ENCODE measurements at regions not wholly inside any gene's neighbourhood (a gene's known extent, or its start where the extent isn't known, plus 50 kb on each side); places are given as distances from the start of the nearest gene placed in this dataset.
"Not testable (repeated sequence)": the region's sequence is repeated elsewhere in the genome, so short reads cannot be mapped to it uniquely, and the experiment has no call there.

DNA sequence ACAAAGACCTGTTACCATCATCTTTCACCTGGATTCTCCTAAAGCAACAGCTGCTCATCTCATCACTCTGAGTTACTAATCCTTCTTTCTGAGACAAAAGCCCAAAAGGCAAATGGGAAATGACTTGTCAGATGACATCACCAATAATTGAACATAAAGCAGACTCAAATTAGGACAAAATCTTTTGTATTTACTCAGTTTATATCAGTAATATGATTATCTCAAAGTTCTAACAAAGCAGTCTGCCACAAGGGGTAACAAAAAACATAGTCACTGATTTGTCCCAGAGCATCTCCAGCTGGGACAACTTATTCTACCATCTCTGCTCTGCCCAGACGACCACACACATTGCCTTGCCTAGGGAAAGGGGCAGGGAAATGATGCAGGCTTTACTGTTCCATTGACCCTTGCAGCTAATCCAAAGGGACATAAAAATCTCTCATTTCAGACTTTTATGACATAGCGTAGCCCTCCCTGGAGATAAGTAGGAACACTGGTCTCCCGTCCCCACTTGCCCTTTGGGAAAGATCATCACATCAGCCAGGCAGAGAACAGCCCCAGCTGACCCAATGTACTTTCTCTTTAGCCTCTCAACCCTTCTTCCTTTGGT, 249.5 kb upstream of the PTGER4 start:
- H3K27ac ChIP-seq, result peak overlapping the region; percentile 59; the same call in 1 of the 2 replicates
- POLR2A ChIA-PET (ENCODE audit: low non-redundant PET), result no interaction called here
- no peak for DNase-seq (ENCODE audit: low spot score)
- TF ChIP-seq, protein P1, sequence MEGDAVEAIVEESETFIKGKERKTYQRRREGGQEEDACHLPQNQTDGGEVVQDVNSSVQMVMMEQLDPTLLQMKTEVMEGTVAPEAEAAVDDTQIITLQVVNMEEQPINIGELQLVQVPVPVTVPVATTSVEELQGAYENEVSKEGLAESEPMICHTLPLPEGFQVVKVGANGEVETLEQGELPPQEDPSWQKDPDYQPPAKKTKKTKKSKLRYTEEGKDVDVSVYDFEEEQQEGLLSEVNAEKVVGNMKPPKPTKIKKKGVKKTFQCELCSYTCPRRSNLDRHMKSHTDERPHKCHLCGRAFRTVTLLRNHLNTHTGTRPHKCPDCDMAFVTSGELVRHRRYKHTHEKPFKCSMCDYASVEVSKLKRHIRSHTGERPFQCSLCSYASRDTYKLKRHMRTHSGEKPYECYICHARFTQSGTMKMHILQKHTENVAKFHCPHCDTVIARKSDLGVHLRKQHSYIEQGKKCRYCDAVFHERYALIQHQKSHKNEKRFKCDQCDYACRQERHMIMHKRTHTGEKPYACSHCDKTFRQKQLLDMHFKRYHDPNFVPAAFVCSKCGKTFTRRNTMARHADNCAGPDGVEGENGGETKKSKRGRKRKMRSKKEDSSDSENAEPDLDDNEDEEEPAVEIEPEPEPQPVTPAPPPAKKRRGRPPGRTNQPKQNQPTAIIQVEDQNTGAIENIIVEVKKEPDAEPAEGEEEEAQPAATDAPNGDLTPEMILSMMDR (conservative IDR thresholded peaks at IDR 0.05; ENCODE audit: low read depth), result no peak
- CTCF ChIA-PET, result interaction anchor here (0.5 to 0.6 kb wide), 2 partner anchors 82 to 1310 kb away, joined by 3 read pairs; no protein-coding TSS in a partner anchor

DNA sequence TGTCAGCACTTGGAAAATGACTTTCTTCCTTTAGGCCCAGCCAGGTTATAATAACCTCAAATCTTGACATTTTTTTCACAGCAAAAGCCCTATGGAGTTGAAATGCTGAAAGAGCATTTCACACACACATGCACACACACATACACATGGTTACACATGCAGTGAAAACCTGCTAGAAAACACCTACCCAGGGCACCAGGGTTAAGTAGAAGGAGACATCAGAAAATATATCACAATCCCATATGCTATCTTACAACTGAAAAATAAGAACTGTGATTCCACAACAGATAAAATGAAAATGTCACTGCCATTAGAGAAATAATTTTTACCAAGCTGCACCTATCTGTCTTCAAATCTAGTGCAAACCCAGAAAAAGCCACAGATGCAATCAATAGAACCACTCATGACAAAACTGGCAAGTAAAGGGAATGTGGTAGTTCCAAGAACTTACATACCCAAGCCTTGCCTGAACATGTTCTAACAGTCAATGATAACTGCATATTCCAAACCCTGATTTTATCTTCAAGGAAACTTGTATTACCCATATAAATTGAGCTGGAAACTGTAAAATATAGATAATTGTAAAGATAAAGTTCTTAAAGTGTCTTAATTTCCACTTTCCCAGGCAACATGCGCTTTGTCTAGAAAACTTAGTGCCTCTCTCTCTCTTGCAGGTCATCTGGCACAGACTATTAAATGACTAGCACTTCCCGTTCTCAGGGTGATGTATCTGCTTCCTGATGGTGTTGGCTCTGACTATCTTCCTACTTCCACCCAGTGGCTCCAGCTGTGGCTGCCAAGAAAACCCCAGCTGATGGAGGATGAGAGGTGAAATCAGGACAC, 250.2 kb upstream of the PTGER4 start:
- H3K27ac ChIP-seq, result peak overlapping the region; percentile 59; the same call in 1 of the 2 replicates
- peak; percentile 69 for DNase-seq (ENCODE audit: low spot score)
- TF ChIP-seq, protein P1 (conservative IDR thresholded peaks at IDR 0.05; ENCODE audit: low read depth), result no peak
- CTCF ChIA-PET, result interaction anchor here (0.5 to 0.6 kb wide), 4 partner anchors 17 to 1311 kb away, joined by 3 read pairs; no protein-coding TSS in a partner anchor
- POLR2A ChIA-PET (ENCODE audit: low non-redundant PET), result no interaction called here

DNA sequence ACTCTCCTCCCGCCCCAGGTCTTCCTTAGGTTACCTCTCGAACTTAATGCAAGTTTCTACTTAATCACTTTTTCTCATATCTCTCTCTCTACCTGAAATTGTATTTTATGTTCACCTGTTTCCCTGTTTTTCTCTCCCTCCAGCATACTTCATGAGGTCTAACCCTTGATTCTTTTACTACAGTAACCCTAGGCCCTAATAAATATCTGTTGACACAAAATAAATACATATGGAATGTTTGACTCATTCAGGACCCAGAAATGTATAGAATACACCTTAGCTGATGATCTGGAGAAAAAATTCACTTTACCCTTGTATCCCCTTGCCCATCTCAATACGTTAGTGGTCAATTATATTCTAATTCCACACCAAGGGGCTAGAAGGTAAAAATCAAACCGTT, 250.9 kb upstream of the PTGER4 start:
- CTCF ChIA-PET, result interaction anchor here (0.6 kb wide), 1 partner anchor 420 kb away, joined by 3 read pairs; no protein-coding TSS in a partner anchor

DNA sequence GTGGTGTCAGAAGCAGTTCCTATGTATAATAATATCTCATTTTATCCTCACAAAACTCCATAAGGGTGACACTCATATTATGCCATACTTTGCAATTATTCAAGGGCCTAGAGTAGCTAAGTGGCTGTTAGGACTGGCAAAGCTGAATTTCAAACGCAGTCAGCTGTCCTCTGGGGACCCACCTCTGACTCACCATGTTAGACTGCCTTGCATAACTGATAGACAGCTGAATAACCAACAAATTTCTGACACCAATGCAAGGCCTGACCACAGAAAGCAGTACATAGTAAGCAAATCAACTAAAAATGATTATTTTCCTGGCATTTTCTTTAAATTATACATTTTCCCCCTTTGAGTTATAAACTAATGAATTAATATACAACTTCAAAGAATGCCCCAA, 251.6 kb upstream of the PTGER4 start:
- ChIA-PET CTCF (no interaction called here), POLR2A (ENCODE audit: low non-redundant PET) (no interaction called here)
- H3K27ac ChIP-seq, result no peak overlapping the region
- DNase-seq (ENCODE audit: low spot score), result peak; percentile 74
- TF ChIP-seq, protein P1 (conservative IDR thresholded peaks at IDR 0.05; ENCODE audit: low read depth), result no peak

More for the DNA sequence above, 250.9 kb upstream of the PTGER4 start:
- TF ChIP-seq, protein P1 (conservative IDR thresholded peaks at IDR 0.05; ENCODE audit: low read depth), result no peak
- no peak for DNase-seq (ENCODE audit: low spot score)
- H3K27ac ChIP-seq, result no peak overlapping the region
- POLR2A ChIA-PET (ENCODE audit: low non-redundant PET), result no interaction called here

DNA sequence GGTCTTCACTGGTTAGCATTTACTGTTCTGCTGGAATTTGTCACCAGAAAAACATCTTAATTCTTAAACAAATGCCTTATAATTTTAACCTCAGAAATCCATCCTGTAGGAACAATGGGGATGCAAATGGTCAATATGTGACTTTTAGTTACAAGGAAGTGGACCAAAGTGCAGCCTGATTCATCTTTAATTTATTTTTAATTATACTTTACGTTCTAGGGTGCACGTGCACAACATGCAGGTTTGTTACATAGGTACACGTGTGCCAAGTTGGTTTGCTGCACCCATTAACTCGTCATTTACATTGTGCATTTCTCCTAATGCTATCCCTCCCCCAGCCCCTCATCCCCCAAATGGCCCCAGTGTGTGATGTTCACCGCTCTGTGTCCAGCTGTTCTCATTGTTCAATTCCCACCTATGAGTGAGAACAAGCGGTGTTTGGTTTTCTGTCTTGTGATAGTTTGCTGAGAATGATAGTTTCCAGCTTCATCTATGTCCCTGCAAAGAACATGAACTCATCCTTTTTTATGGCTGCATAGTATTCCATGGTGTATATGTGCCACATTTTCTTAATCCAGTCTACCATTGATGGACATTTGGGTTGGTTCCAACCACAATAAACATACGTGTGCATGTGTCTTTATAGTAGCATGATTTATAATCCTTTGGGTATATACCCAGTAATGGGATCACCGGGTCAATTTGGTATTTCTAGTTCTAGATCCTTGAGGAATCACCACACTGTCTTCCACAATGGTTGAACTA, 262.5 kb upstream of the PTGER4 start:
- DNase-seq (ENCODE audit: low spot score); CTCF ChIA-PET; POLR2A ChIA-PET (ENCODE audit: low non-redundant PET); H3K27ac ChIP-seq: not testable (repeated sequence)

DNA sequence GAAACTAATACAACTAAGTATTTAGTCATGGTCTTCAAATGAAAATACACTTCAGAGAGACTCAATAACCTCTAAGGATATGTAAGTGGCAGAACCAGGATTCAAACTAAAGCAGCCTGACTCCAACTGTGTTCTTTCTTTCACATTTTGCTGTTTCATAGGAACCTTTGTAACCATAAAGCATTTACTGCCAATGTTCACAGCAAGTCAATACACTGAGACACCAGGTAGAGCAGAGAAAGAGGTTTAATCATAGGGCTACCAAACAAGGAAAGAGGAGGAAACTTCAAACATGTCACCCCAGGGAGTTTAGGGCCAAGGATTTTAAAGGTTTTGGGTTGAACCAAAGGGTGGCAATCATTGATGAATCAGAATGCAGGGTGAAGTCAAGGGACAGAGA, 263.1 kb upstream of the PTGER4 start:
- CTCF ChIA-PET, result no interaction called here
- POLR2A ChIA-PET (ENCODE audit: low non-redundant PET), result no interaction called here
- no peak overlapping the region for H3K27ac ChIP-seq
- TF ChIP-seq, protein P1 (conservative IDR thresholded peaks at IDR 0.05; ENCODE audit: low read depth), result no peak
- no peak for DNase-seq (ENCODE audit: low spot score)
